ENCODE measurements at regions not wholly inside any gene's neighbourhood (a gene's known extent, or its start where the extent isn't known, plus 50 kb on each side); places are given as distances from the start of the nearest gene placed in this dataset.

- Mint-ChIP-seq H3K27me3 (ENCODE audit: insufficient read depth, unreplicated experiment) (peaks cover 48% of the 10 kb centered on the region), H3K4me1 (ENCODE audit: insufficient read depth, unreplicated experiment) (no peaks in the 10 kb centered on the region), H3K36me3 (ENCODE audit: insufficient read depth, unreplicated experiment) (no peaks in the 10 kb centered on the region), H3K9me3 (ENCODE audit: unreplicated experiment) (no peaks in the 10 kb centered on the region), H3K27ac (ENCODE audit: low read depth, unreplicated experiment) (no peak overlapping the region), H3K4me3 (ENCODE audit: unreplicated experiment) (no peak overlapping the region)
- no peak for DNase-seq (ENCODE audit: unreplicated experiment)
- ChIA-PET POLR2A (no interaction called here), CTCF (no interaction called here)
- TF ChIP-seq CTCF (IDR thresholded peaks at IDR 0.05; ENCODE audit: unreplicated experiment) = no peak
- intact Hi-C loops (cut with micrococcal nuclease) = no loop called here
- no TSS peak for BruUV-seq (replicated peaks)
Observed at GRCh38 chr13:70955887-70956286, 847.6 kb upstream of the KLHL1 start.

- TF ChIP-seq CTCF (IDR thresholded peaks at IDR 0.05; ENCODE audit: unreplicated experiment) = no peak
- Mint-ChIP-seq H3K36me3 (ENCODE audit: insufficient read depth, unreplicated experiment) (no peaks in the 10 kb centered on the region), H3K4me3 (ENCODE audit: unreplicated experiment) (no peak overlapping the region), H3K27me3 (ENCODE audit: insufficient read depth, unreplicated experiment) (peaks cover 45% of the 10 kb centered on the region), H3K9me3 (ENCODE audit: unreplicated experiment) (no peaks in the 10 kb centered on the region), H3K27ac (ENCODE audit: low read depth, unreplicated experiment) (no peak overlapping the region), H3K4me1 (ENCODE audit: insufficient read depth, unreplicated experiment) (no peaks in the 10 kb centered on the region)
- no peak for DNase-seq (ENCODE audit: unreplicated experiment)
- POLR2A ChIA-PET = no interaction called here
- CTCF ChIA-PET = no interaction called here
- no TSS peak for BruUV-seq (replicated peaks)
- intact Hi-C loops (cut with micrococcal nuclease) = no loop called here
Observed at GRCh38 chr13:70950664-70951063, 842.4 kb upstream of the KLHL1 start.

- no peak overlapping the region for H3K27ac Mint-ChIP-seq (ENCODE audit: low read depth, unreplicated experiment)
- DNase-seq (ENCODE audit: unreplicated experiment) = no peak
- TF ChIP-seq CTCF (IDR thresholded peaks at IDR 0.05; ENCODE audit: unreplicated experiment) = no peak
- H3K4me3 Mint-ChIP-seq (ENCODE audit: unreplicated experiment) = no peak overlapping the region
- no peaks in the 10 kb centered on the region for H3K4me1 Mint-ChIP-seq (ENCODE audit: insufficient read depth, unreplicated experiment)
- no TSS peak for BruUV-seq (replicated peaks)
- no peaks in the 10 kb centered on the region for H3K36me3 Mint-ChIP-seq (ENCODE audit: insufficient read depth, unreplicated experiment)
- ChIA-PET POLR2A (no interaction called here), CTCF (interaction anchor here (0.6 to 1.2 kb wide), 4 partner anchors 15 to 435 kb away, joined by 3 to 6 read pairs (median 4); no protein-coding TSS in a partner anchor)
- no peaks in the 10 kb centered on the region for H3K9me3 Mint-ChIP-seq (ENCODE audit: unreplicated experiment)
- intact Hi-C loops (cut with micrococcal nuclease) = no loop called here
- peaks cover 73% of the 10 kb centered on the region for H3K27me3 Mint-ChIP-seq (ENCODE audit: insufficient read depth, unreplicated experiment)
Observed at GRCh38 chr13:70945506-70945905, 837.3 kb upstream of the KLHL1 start.

- Mint-ChIP-seq H3K4me3 (ENCODE audit: unreplicated experiment) (no peak overlapping the region), H3K9me3 (ENCODE audit: unreplicated experiment) (no peaks in the 10 kb centered on the region), H3K27ac (ENCODE audit: low read depth, unreplicated experiment) (no peak overlapping the region), H3K36me3 (ENCODE audit: insufficient read depth, unreplicated experiment) (no peaks in the 10 kb centered on the region), H3K27me3 (ENCODE audit: insufficient read depth, unreplicated experiment) (peaks cover 74% of the 10 kb centered on the region), H3K4me1 (ENCODE audit: insufficient read depth, unreplicated experiment) (no peaks in the 10 kb centered on the region)
- CTCF ChIA-PET = interaction anchor here (0.9 kb wide), 1 partner anchor 17 kb away, joined by 3 read pairs; no protein-coding TSS in a partner anchor
- TF ChIP-seq CTCF (IDR thresholded peaks at IDR 0.05; ENCODE audit: unreplicated experiment) = no peak
- POLR2A ChIA-PET = no interaction called here
- intact Hi-C loops (cut with micrococcal nuclease) = no loop called here
- no peak for DNase-seq (ENCODE audit: unreplicated experiment)
- no TSS peak for BruUV-seq (replicated peaks)
Observed at GRCh38 chr13:70941454-70941853, 833.2 kb upstream of the KLHL1 start.

All from MCF 10A (cell line).